ENCODE measurements at regions not wholly inside any gene's neighbourhood (a gene's known extent, or its start where the extent isn't known, plus 50 kb on each side); places are given as distances from the start of the nearest gene placed in this dataset.
"Not testable (repeated sequence)": the region's sequence is repeated elsewhere in the genome, so short reads cannot be mapped to it uniquely, and the experiment has no call there.

- H3K4me1 Mint-ChIP-seq; DNase-seq; H3K9me3 Mint-ChIP-seq (ENCODE audit: low read depth); intact Hi-C loops (cut with DNase I, micrococcal nuclease); POLR2A ChIA-PET; H3K36me3 Mint-ChIP-seq (ENCODE audit: low read depth); H3K27ac Mint-ChIP-seq; ATAC-seq; CTCF ChIA-PET; H3K4me3 Mint-ChIP-seq: not testable (repeated sequence)
- H3K27me3 Mint-ChIP-seq: peaks cover 29% of the 10 kb centered on the region
Measured at GRCh38 chr4:121616449-121616848, 80.3 kb downstream of the ANXA5 start.

DNA sequence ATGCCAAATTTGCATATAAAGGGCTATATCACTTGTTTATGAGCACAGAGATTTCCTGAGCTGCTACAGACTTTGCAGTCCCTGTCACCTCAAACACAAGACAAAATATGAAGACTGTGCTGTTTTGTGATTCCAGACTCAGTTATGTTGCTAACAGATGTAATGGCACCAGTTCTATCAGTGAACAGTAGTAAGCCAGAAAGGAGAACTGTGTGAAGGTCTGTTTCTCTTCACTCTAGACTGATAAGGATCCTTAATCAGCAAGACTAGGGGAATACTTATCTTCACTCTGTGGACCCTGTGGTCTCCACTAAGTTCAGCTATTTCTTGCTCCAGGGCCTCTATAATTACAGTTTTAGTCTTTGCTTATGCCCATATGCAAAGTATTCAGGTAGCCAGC is 82.7 kb downstream of the ANXA5 start:
- H3K27ac Mint-ChIP-seq: no peak overlapping the region
- ATAC-seq (no peak), DNase-seq (no peak)
- peaks cover 32% of the 10 kb centered on the region for H3K27me3 Mint-ChIP-seq
- H3K9me3 Mint-ChIP-seq (ENCODE audit: low read depth): no peaks in the 10 kb centered on the region
- no peaks in the 10 kb centered on the region for H3K36me3 Mint-ChIP-seq (ENCODE audit: low read depth)
- ChIA-PET CTCF (no interaction called here), POLR2A (no interaction called here)
- no peak overlapping the region for H3K4me3 Mint-ChIP-seq
- intact Hi-C loops (cut with DNase I, micrococcal nuclease): no loop called here
- H3K4me1 Mint-ChIP-seq: no peaks in the 10 kb centered on the region

DNA sequence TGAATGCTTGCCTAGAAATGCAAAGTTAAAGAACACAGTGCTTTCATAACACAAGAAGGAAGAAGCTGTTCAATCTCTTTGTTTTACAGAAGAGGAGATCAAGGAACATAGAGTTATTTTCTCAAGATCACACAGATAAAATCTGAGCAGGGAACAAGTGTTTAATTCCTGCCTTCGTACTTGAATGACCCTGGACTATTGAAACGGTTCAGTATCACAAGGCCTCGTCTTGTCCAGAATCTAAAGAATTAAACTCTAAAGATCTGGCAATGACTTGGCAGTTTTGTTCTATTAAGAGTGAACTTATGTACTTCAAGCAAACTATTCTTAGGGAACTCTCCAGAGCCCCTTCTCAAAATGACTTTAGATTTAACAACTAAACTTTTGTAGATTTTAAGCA is 97.7 kb downstream of the ANXA5 start:
- DNase-seq (no peak), ATAC-seq (no peak)
- Mint-ChIP-seq H3K9me3 (ENCODE audit: low read depth) (no peaks in the 10 kb centered on the region), H3K36me3 (ENCODE audit: low read depth) (no peaks in the 10 kb centered on the region), H3K27ac (no peak overlapping the region), H3K4me1 (peaks cover 3% of the 10 kb centered on the region), H3K4me3 (no peak overlapping the region), H3K27me3 (peaks cover 22% of the 10 kb centered on the region)
- POLR2A ChIA-PET: no interaction called here
- CTCF ChIA-PET: no interaction called here
- intact Hi-C loops (cut with DNase I, micrococcal nuclease): no loop called here

DNA sequence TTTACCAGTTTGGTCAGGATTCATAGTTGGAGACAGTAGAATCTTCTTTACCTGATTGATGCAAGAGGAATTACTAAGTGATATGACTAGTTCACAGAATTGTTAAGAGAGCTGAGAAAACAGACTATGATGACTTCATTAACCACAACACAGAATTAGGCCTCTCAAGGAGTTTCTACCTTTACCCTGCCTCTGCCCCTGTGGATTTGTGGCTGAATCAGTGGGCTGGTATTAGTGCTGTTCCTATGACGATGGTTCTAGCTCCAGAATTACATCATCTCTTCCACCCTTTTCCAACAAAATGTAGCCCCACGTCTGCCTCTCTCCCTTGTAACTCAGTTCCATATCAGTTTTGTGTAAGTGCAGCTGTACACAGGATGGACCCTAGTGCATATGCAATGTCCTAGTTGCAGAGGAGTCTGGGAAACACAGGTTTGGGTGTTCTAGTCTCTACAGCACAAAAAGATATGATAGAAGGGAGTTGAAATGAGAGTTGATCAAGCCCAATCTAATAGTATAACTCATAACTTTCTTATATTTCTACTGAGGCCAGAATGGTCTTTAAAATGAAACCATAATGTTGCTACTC is 99.3 kb downstream of the ANXA5 start:
- CTCF ChIA-PET: no interaction called here
- POLR2A ChIA-PET: no interaction called here
- no peaks in the 10 kb centered on the region for H3K36me3 Mint-ChIP-seq (ENCODE audit: low read depth)
- H3K27me3 Mint-ChIP-seq: peaks cover 16% of the 10 kb centered on the region
- DNase-seq (peak; percentile 54), ATAC-seq (peak; percentile 92)
- H3K27ac Mint-ChIP-seq: no peak overlapping the region
- no peak overlapping the region for H3K4me3 Mint-ChIP-seq
- intact Hi-C loops (cut with DNase I, micrococcal nuclease): no loop called here
- H3K9me3 Mint-ChIP-seq (ENCODE audit: low read depth): no peaks in the 10 kb centered on the region
- H3K4me1 Mint-ChIP-seq: peaks cover 3% of the 10 kb centered on the region

- Mint-ChIP-seq H3K27me3 (peaks cover 17% of the 10 kb centered on the region), H3K9me3 (ENCODE audit: low read depth) (no peaks in the 10 kb centered on the region), H3K36me3 (ENCODE audit: low read depth) (no peaks in the 10 kb centered on the region), H3K4me3 (no peak overlapping the region), H3K4me1 (peaks cover 3% of the 10 kb centered on the region), H3K27ac (no peak overlapping the region)
- POLR2A ChIA-PET: no interaction called here
- ATAC-seq (no peak), DNase-seq (no peak)
- CTCF ChIA-PET: no interaction called here
- intact Hi-C loops (cut with DNase I, micrococcal nuclease): no loop called here
Measured at GRCh38 chr4:121594796-121595526, 101.8 kb downstream of the ANXA5 start.

DNA sequence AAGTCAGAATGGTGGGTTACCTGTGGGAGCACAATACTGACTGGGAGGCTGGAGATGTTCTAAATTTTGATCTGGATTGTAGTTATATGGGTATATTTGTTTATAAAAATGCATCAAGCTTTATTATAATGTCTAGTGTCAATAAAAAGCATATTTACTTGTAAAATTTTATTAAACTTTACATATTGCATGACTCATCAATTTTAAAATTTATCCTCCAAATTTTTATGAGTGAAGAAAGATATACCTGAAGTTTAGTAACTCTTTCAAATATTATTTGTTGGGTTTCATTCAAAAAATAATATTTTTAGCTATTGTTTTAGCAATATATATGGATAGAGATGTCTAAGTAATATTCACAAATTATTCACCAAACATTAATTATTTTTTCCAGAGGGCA is 103.0 kb downstream of the ANXA5 start:
- Mint-ChIP-seq H3K27ac (no peak overlapping the region), H3K4me1 (peaks cover 3% of the 10 kb centered on the region), H3K36me3 (ENCODE audit: low read depth) (no peaks in the 10 kb centered on the region), H3K4me3 (no peak overlapping the region), H3K9me3 (ENCODE audit: low read depth) (no peaks in the 10 kb centered on the region), H3K27me3 (peaks cover 18% of the 10 kb centered on the region)
- DNase-seq: no peak
- no peak for ATAC-seq
- intact Hi-C loops (cut with DNase I, micrococcal nuclease): no loop called here
- ChIA-PET POLR2A (interaction anchor here (0.5 kb wide), 1 partner anchor 74 kb away, joined by 6 read pairs; no protein-coding TSS in a partner anchor), CTCF (no interaction called here)

GRCh38 chr4:121592257-121592656 is 104.5 kb downstream of the ANXA5 start:
- H3K27me3 Mint-ChIP-seq: peaks cover 23% of the 10 kb centered on the region
- H3K4me1 Mint-ChIP-seq; H3K4me3 Mint-ChIP-seq; H3K36me3 Mint-ChIP-seq (ENCODE audit: low read depth); ATAC-seq; CTCF ChIA-PET; H3K27ac Mint-ChIP-seq; POLR2A ChIA-PET; DNase-seq; intact Hi-C loops (cut with DNase I, micrococcal nuclease); H3K9me3 Mint-ChIP-seq (ENCODE audit: low read depth): not testable (repeated sequence)

GRCh38 chr4:121584836-121585235 is 111.9 kb downstream of the ANXA5 start:
- ChIA-PET CTCF (no interaction called here), POLR2A (no interaction called here)
- DNase-seq (no peak), ATAC-seq (no peak)
- no peaks in the 10 kb centered on the region for H3K36me3 Mint-ChIP-seq (ENCODE audit: low read depth)
- no peaks in the 10 kb centered on the region for H3K9me3 Mint-ChIP-seq (ENCODE audit: low read depth)
- intact Hi-C loops (cut with DNase I, micrococcal nuclease): no loop called here
- peaks cover 2% of the 10 kb centered on the region for H3K4me1 Mint-ChIP-seq
- H3K27ac Mint-ChIP-seq: no peak overlapping the region
- H3K27me3 Mint-ChIP-seq: peaks cover 45% of the 10 kb centered on the region
- H3K4me3 Mint-ChIP-seq: no peak overlapping the region

DNA sequence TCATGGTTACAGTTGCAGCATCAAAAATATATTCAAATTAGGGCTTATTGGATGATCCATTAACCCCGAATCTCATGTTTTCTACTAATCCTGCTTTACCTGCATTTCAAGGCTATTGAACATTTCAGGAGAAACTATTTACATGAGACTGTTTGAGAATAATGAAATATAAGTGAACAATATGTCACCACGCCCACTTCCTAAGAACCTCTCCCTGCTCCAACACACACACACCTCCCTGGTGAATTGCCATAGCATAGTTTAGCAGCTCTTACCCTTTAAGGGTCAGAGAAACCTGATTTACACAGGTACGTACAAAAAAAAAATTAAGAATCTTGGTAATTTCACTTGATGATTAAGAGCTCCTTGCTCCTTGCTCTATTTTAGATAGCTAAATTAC is 113.4 kb downstream of the ANXA5 start:
- no peak for ATAC-seq
- H3K27ac Mint-ChIP-seq: no peak overlapping the region
- DNase-seq: no peak
- peaks cover 2% of the 10 kb centered on the region for H3K4me1 Mint-ChIP-seq
- H3K4me3 Mint-ChIP-seq: no peak overlapping the region
- H3K36me3 Mint-ChIP-seq (ENCODE audit: low read depth): no peaks in the 10 kb centered on the region
- no peaks in the 10 kb centered on the region for H3K9me3 Mint-ChIP-seq (ENCODE audit: low read depth)
- intact Hi-C loops (cut with DNase I, micrococcal nuclease): no loop called here
- H3K27me3 Mint-ChIP-seq: peaks cover 47% of the 10 kb centered on the region
- ChIA-PET CTCF (interaction anchor here (0.6 kb wide), 3 partner anchors 15 to 1283 kb away, joined by 3 read pairs; no protein-coding TSS in a partner anchor), POLR2A (no interaction called here)

GRCh38 chr4:121582296-121582695 is 114.5 kb downstream of the ANXA5 start:
- ATAC-seq: no peak
- H3K4me1 Mint-ChIP-seq: peaks cover 2% of the 10 kb centered on the region
- H3K36me3 Mint-ChIP-seq (ENCODE audit: low read depth): no peaks in the 10 kb centered on the region
- H3K4me3 Mint-ChIP-seq: no peak overlapping the region
- CTCF ChIA-PET: no interaction called here
- intact Hi-C loops (cut with DNase I, micrococcal nuclease): no loop called here
- no peaks in the 10 kb centered on the region for H3K9me3 Mint-ChIP-seq (ENCODE audit: low read depth)
- H3K27ac Mint-ChIP-seq: no peak overlapping the region
- no peak for DNase-seq
- POLR2A ChIA-PET: no interaction called here
- peaks cover 37% of the 10 kb centered on the region for H3K27me3 Mint-ChIP-seq

DNA sequence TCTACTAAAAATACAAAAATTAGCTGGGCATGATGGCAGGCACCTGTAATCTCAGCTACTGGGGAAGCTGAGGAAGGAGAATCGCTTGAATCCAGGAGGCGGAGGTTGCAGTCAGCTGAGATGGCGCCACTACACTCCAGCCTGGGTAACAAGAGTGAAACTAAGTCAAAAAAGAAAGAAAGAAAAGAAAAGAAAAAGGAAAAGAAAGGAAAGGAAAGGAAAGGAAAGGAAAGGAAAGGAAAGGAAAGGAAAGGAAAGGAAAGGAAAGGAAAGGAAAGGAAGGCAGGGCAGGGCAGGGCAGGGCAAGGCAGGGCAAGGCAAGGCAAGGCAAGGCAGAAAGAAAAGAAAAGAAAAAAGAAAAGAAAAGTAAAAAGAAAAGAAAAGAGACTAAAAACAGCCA is 121.4 kb downstream of the ANXA5 start:
- H3K4me1 Mint-ChIP-seq; H3K27ac Mint-ChIP-seq; DNase-seq; H3K4me3 Mint-ChIP-seq; CTCF ChIA-PET; H3K9me3 Mint-ChIP-seq (ENCODE audit: low read depth); POLR2A ChIA-PET; ATAC-seq; H3K36me3 Mint-ChIP-seq (ENCODE audit: low read depth): not testable (repeated sequence)
- intact Hi-C loops (cut with DNase I, micrococcal nuclease): loop anchor here in 1 of 2 experiments (5.0 kb wide), 1 partner anchor 152 kb away; no protein-coding TSS in a partner anchor
- peaks cover 22% of the 10 kb centered on the region for H3K27me3 Mint-ChIP-seq

- Mint-ChIP-seq H3K36me3 (ENCODE audit: low read depth) (no peaks in the 10 kb centered on the region), H3K9me3 (ENCODE audit: low read depth) (no peaks in the 10 kb centered on the region), H3K27ac (no peak overlapping the region), H3K4me3 (no peak overlapping the region), H3K4me1 (no peaks in the 10 kb centered on the region), H3K27me3 (peaks cover 25% of the 10 kb centered on the region)
- intact Hi-C loops (cut with DNase I, micrococcal nuclease): loop anchor here in 1 of 2 experiments (5.0 kb wide), 1 partner anchor 153 kb away; no protein-coding TSS in a partner anchor
- ATAC-seq (no peak), DNase-seq (no peak)
- ChIA-PET CTCF (no interaction called here), POLR2A (no interaction called here)
Measured at GRCh38 chr4:121574618-121575017, 122.2 kb downstream of the ANXA5 start.
